H9 (cell line): ENCODE measurements at regions not wholly inside any gene's neighbourhood (a gene's known extent, or its start where the extent isn't known, plus 50 kb on each side); places are given as distances from the start of the nearest gene placed in this dataset.

Source experiments
- DNase-seq: peaks from one replicate; pipeline ENCODE4 v3.0.0-alpha.2; 2017
- H2AFZ ChIP-seq: one replicate; pipeline ENCODE4 v1.6.1; 2013; ENCODE audit warnings: mild to moderate bottlenecking, low read length, control low read depth, moderate library complexity
- H2AK5ac ChIP-seq: 2 replicates; pipeline ENCODE4 v1.6.1; 2013; ENCODE audit warnings: low read length, control low read depth, mixed read lengths; ENCODE audit not compliant: insufficient read length
- H2BK120ac ChIP-seq: one replicate; pipeline ENCODE4 v1.6.1; 2013; ENCODE audit warnings: low read depth, mild to moderate bottlenecking, low read length, control low read depth, inconsistent platforms; ENCODE audit not compliant: poor library complexity, severe bottlenecking
- H2BK12ac ChIP-seq: 2 replicates; pipeline ENCODE4 v1.6.1; 2013; ENCODE audit warnings: low read length, control low read depth, mixed read lengths, low read depth; ENCODE audit not compliant: insufficient read length
- H2BK15ac ChIP-seq: 2 replicates; pipeline ENCODE4 v1.6.1; 2013; ENCODE audit warnings: low read depth, low read length, control low read depth
- H2BK20ac ChIP-seq: one replicate; pipeline ENCODE4 v1.6.1; 2013; ENCODE audit warnings: low read depth, mild to moderate bottlenecking, low read length, control low read depth, inconsistent platforms; ENCODE audit not compliant: poor library complexity, severe bottlenecking
- H2BK5ac ChIP-seq: 2 replicates; pipeline ENCODE4 v1.6.1; 2013; ENCODE audit warnings: low read length, control low read depth, mixed read lengths; ENCODE audit not compliant: insufficient read length
- H3K14ac ChIP-seq: 2 replicates; pipeline ENCODE4 v1.6.1; 2013; ENCODE audit warnings: low read length, control low read depth; ENCODE audit not compliant: insufficient read depth
- H3K18ac ChIP-seq: 2 replicates; pipeline ENCODE4 v1.6.1; 2013; ENCODE audit warnings: low read depth, mild to moderate bottlenecking, mixed read lengths, low read length, control low read depth; ENCODE audit not compliant: insufficient read length
- H3K23ac ChIP-seq: 2 replicates; pipeline ENCODE4 v1.6.1; 2013; ENCODE audit warnings: low read length, control low read depth, mixed read lengths, low read depth; ENCODE audit not compliant: insufficient read length
- H3K23me2 ChIP-seq: 2 replicates; pipeline ENCODE4 v1.6.1; 2013; ENCODE audit warnings: low read depth, mild to moderate bottlenecking, mixed read lengths, low read length, control low read depth; ENCODE audit not compliant: insufficient read length, poor library complexity, severe bottlenecking
- H3K27ac ChIP-seq: 2 replicates; pipeline ENCODE4 v1.5.1; 2013; ENCODE audit warnings: low read length, control low read depth, mixed read lengths, low read depth; ENCODE audit not compliant: insufficient read length
- H3K27me3 ChIP-seq: 2 replicates; pipeline ENCODE4 v1.6.1; 2013; ENCODE audit warnings: low read length, control low read depth, inconsistent platforms; ENCODE audit not compliant: insufficient read depth
- H3K4ac ChIP-seq: 2 replicates; pipeline ENCODE4 v1.6.1; 2013; ENCODE audit warnings: low read depth, mild to moderate bottlenecking, control low read depth, inconsistent platforms, low read length, moderate library complexity
- H3K4me1 ChIP-seq: 2 replicates; pipeline ENCODE4 v1.6.1; 2013; ENCODE audit warnings: low read length, control low read depth, inconsistent platforms; ENCODE audit not compliant: insufficient read depth
- H3K4me2 ChIP-seq: 2 replicates; pipeline ENCODE4 v1.6.1; 2013; ENCODE audit warnings: low read length, control low read depth, mixed read lengths; ENCODE audit not compliant: insufficient read length, insufficient read depth
- H3K56ac ChIP-seq: 2 replicates; pipeline ENCODE4 v1.6.1; 2013; ENCODE audit warnings: low read depth, mild to moderate bottlenecking, mixed read lengths, low read length, control low read depth; ENCODE audit not compliant: insufficient read length
- H3K79me1 ChIP-seq: 2 replicates; pipeline ENCODE4 v1.6.1; 2013; ENCODE audit warnings: low read depth, mild to moderate bottlenecking, moderate library complexity, low read length, control low read depth, inconsistent platforms; ENCODE audit not compliant: insufficient read depth, poor library complexity, severe bottlenecking
- H3K79me2 ChIP-seq: 2 replicates; pipeline ENCODE4 v1.6.1; 2013; ENCODE audit warnings: low read length, control low read depth, inconsistent platforms; ENCODE audit not compliant: insufficient read depth
- H3K9ac ChIP-seq: 2 replicates; pipeline ENCODE4 v1.6.1; 2013; ENCODE audit warnings: low read length, control low read depth, mixed read lengths; ENCODE audit not compliant: insufficient read length; ENCODE audit errors: extremely low read depth
- H3K9me3 ChIP-seq: one replicate; pipeline ENCODE4 v1.6.1; 2013; ENCODE audit warnings: low read depth, low read length, inconsistent platforms; ENCODE audit not compliant: control insufficient read depth
- H3T11ph ChIP-seq: one replicate; pipeline ENCODE4 v1.6.1; 2013; ENCODE audit warnings: mild to moderate bottlenecking, low read length, control low read depth, inconsistent platforms
- H4K20me1 ChIP-seq: one replicate; pipeline ENCODE4 v1.6.1; 2013; ENCODE audit not compliant: control insufficient read depth, insufficient read length, insufficient read depth
- H4K5ac ChIP-seq: 2 replicates; pipeline ENCODE4 v1.6.1; 2013; ENCODE audit warnings: low read depth, mild to moderate bottlenecking, mixed read lengths, low read length, control low read depth; ENCODE audit not compliant: insufficient read length
- H4K8ac ChIP-seq: replicated peaks from 2 replicates; pipeline ENCODE4 v1.6.1; 2013; ENCODE audit warnings: low read length, control low read depth, mixed read lengths, low read depth; ENCODE audit not compliant: insufficient read length
- H4K91ac ChIP-seq: 2 replicates; pipeline ENCODE4 v1.6.1; 2013; ENCODE audit warnings: low read depth, mild to moderate bottlenecking, moderate library complexity, mixed read lengths, low read length, control low read depth; ENCODE audit not compliant: insufficient read length
- H3K27ac Mint-ChIP-seq, 3 experiments: 2 replicates in 2 of 3; 3 replicates in 1 of 3; pipeline ENCODE4 v1.8.0; 2020 to 2021; ENCODE audit warnings: mixed read lengths in 3 of 3, mild to moderate bottlenecking in 1 of 3, moderate library complexity in 1 of 3
- H3K27me3 Mint-ChIP-seq: 2 replicates; pipeline ENCODE4 v1.8.0; 2021; ENCODE audit warnings: low read depth, mild to moderate bottlenecking, moderate library complexity, mixed read lengths
- H3K36me3 Mint-ChIP-seq, 3 experiments: 2 replicates in 2 of 3; 3 replicates in 1 of 3; pipeline ENCODE4 v1.8.0; 2020 to 2021; ENCODE audit warnings: low read depth in 3 of 3, mixed read lengths in 3 of 3; ENCODE audit not compliant: insufficient read depth in 1 of 3
- H3K4me1 Mint-ChIP-seq, 2 experiments: 2 replicates each; pipeline ENCODE4 v1.8.0; 2020; ENCODE audit warnings: mixed read lengths in 2 of 2
- H3K4me3 Mint-ChIP-seq, 2 experiments: 2 replicates in 1 of 2; 3 replicates in 1 of 2; pipeline ENCODE4 v1.8.0; 2020 to 2021; ENCODE audit warnings: mild to moderate bottlenecking in 2 of 2, mixed read lengths in 2 of 2, moderate library complexity in 1 of 2
- H3K9me3 Mint-ChIP-seq, 2 experiments: 2 replicates in 1 of 2; 3 replicates in 1 of 2; pipeline ENCODE4 v1.8.0; 2020; ENCODE audit warnings: mild to moderate bottlenecking in 2 of 2, mixed read lengths in 2 of 2, moderate library complexity in 1 of 2
- CTCF ChIP-seq: fragments of 200-600 bp; sonication (generic); conservative IDR thresholded peaks from 3 replicates; pipeline ENCODE4 v1.8.0; 2021; ENCODE audit warnings: antibody characterized with exemption, mild to moderate bottlenecking
- WGBS: extraction: QIAGEN DNeasy Blood & Tissue Kit; methylation state at CpG from one replicate; pipeline ENCODE4 v1.1.7; 2013; ENCODE audit warnings: missing lambda C conversion rate, low lambda C conversion rate, mixed read lengths; ENCODE audit not compliant: insufficient read length; ENCODE audit errors: extremely low coverage; 5-methylcytosine and 5-hydroxymethylcytosine counted together

- Histone ChIP-seq H4K5ac (no peak overlapping the region), H3K79me2 (no peaks in the 10 kb centered on the region), H3K79me1 (no peaks in the 10 kb centered on the region), H3K14ac (no peak overlapping the region), H2AK5ac (no peak overlapping the region), H3K9ac (no peak overlapping the region), H4K20me1 (no peaks in the 10 kb centered on the region), H2BK120ac (no peak overlapping the region), H3K27ac (no peak overlapping the region), H3K23me2 (no peaks in the 10 kb centered on the region), H3K18ac (no peak overlapping the region), H2BK15ac (no peak overlapping the region), H3K23ac (no peak overlapping the region), H3T11ph (no peak overlapping the region), H2BK5ac (no peak overlapping the region), H2BK20ac (no peak overlapping the region), H4K8ac (no peak overlapping the region), H2BK12ac (no peak overlapping the region), H4K91ac (no peak overlapping the region), H3K4me1 (no peaks in the 10 kb centered on the region), H3K56ac (no peak overlapping the region), H3K4ac (no peak overlapping the region), H3K4me2 (no peak overlapping the region), H3K9me3 (no peaks in the 10 kb centered on the region), H3K27me3 (no peaks in the 10 kb centered on the region), H2AFZ (no peak overlapping the region)
- WGBS, result no CpG with 5 or more reads among the region's 3 CpGs
- Mint-ChIP-seq H3K4me3 (no peak overlapping the region), H3K36me3 (peaks cover 0 to 4% (median 2%) of the 10 kb centered on the region in 3 experiments; a peak in 3 of 7 replicates), H3K9me3 (peaks cover 69 to 90% of the 10 kb centered on the region in 2 experiments), H3K4me1 (no peaks in the 10 kb centered on the region), H3K27me3 (no peaks in the 10 kb centered on the region; the same call in 1 of the 2 replicates), H3K27ac (no peak overlapping the region)
- no peak; the same call in 2 of the 3 replicates for TF ChIP-seq CTCF
- DNase-seq, result no peak
Observed at GRCh38 chr1:111015222-111015621, 51.5 kb upstream of the LRIF1 start.
